H1 (cell line): ENCODE measurements at regions not wholly inside any gene's neighbourhood (a gene's known extent, or its start where the extent isn't known, plus 50 kb on each side); places are given as distances from the start of the nearest gene placed in this dataset.

Source experiments
- EGR1 ChIP-seq: IDR thresholded peaks from 2 replicates; pipeline ENCODE4 v1.6.1; 2011; ENCODE audit warnings: low read depth, low read length, borderline replicate concordance
- JUN ChIP-seq: IDR thresholded peaks from 2 replicates; pipeline ENCODE4 v1.6.1; 2011; ENCODE audit warnings: low read depth, mild to moderate bottlenecking, improper control_type of control experiment, low read length
- PHF8 ChIP-seq: fragments of 200-600 bp; sonication (generic); conservative IDR thresholded peaks from 2 replicates; pipeline ENCODE4 v1.7.1; 2012; ENCODE audit warnings: low read depth, mild to moderate bottlenecking, inconsistent platforms, low read length, moderate library complexity
- POLR2A ChIP-seq, 2 experiments: IDR thresholded peaks; 1 replicate in 1 of 2; 2 replicates in 1 of 2; pipeline ENCODE4 v1.6.1; 2011; ENCODE audit warnings: low read depth in 2 of 2, low read length in 2 of 2, mild to moderate bottlenecking in 2 of 2; ENCODE audit errors: control extremely low read depth in 1 of 2
- POLR2AphosphoS5 ChIP-seq: IDR thresholded peaks from 2 replicates; pipeline ENCODE4 v1.6.1; 2011; ENCODE audit warnings: low read depth, low read length
- POU5F1 ChIP-seq: IDR thresholded peaks from 2 replicates; pipeline ENCODE4 v1.6.1; 2011; ENCODE audit warnings: low read depth, mild to moderate bottlenecking, low read length, moderate library complexity
- SIN3A ChIP-seq, 2 experiments: IDR thresholded peaks in 1 of 2; conservative IDR thresholded peaks in 1 of 2; 2 replicates each; pipeline ENCODE4 v1.6.1; 2011 to 2012; ENCODE audit warnings: low read length in 2 of 2, improper control_type of control experiment in 1 of 2, low read depth in 1 of 2, mild to moderate bottlenecking in 1 of 2
- SRF ChIP-seq: IDR thresholded peaks from 2 replicates; pipeline ENCODE4 v1.6.1; 2011; ENCODE audit warnings: mild to moderate bottlenecking, low read depth, low read length, moderate library complexity
- TBP ChIP-seq: IDR thresholded peaks from 2 replicates; pipeline ENCODE4 v1.6.1; 2011; ENCODE audit warnings: low read depth, low read length, improper control_type of control experiment
- YY1 ChIP-seq: IDR thresholded peaks from 2 replicates; pipeline ENCODE4 v1.6.1; 2011; ENCODE audit warnings: low read depth, mild to moderate bottlenecking, low read length
- ZNF274 ChIP-seq: IDR thresholded peaks from 2 replicates; pipeline ENCODE4 v1.7.0; 2012; ENCODE audit warnings: low read length, borderline replicate concordance; ENCODE audit errors: extremely low read depth
- TF ChIP-seq, protein P1 (sequence below): IDR thresholded peaks from 2 replicates; pipeline ENCODE4 v1.6.1; 2011; ENCODE audit warnings: low read length, improper control_type of control experiment
- TF ChIP-seq, protein P2 (sequence below), 3 experiments: IDR thresholded peaks; 1 replicate in 2 of 3; 2 replicates in 1 of 3; pipeline versions ENCODE4 v1.5.1 to v1.6.1; 2011; ENCODE audit warnings: low read length in 3 of 3, mild to moderate bottlenecking in 3 of 3, inconsistent platforms in 2 of 3, low read depth in 1 of 3, moderate library complexity in 1 of 3; ENCODE audit not compliant: insufficient read depth in 1 of 3; ENCODE audit errors: control extremely low read depth in 1 of 3

- TF ChIP-seq, protein P1, sequence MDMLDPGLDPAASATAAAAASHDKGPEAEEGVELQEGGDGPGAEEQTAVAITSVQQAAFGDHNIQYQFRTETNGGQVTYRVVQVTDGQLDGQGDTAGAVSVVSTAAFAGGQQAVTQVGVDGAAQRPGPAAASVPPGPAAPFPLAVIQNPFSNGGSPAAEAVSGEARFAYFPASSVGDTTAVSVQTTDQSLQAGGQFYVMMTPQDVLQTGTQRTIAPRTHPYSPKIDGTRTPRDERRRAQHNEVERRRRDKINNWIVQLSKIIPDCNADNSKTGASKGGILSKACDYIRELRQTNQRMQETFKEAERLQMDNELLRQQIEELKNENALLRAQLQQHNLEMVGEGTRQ = no peak
- TF ChIP-seq SIN3A (conservative IDR thresholded peaks at IDR 0.05 in 1 of 2, IDR thresholded peaks at IDR 0.05 in 1 of 2; ENCODE audit: low read depth in 1 of 2, low read length in 2 of 2) (no peak), POU5F1 (no peak), SRF (no peak), YY1 (no peak), EGR1 (no peak), POLR2AphosphoS5 (no peak), PHF8 (no peak), ZNF274 (no peak), TBP (no peak), JUN (no peak), POLR2A (IDR thresholded peaks at IDR 0.05; ENCODE audit: control extremely low read depth in 1 of 2, low read depth in 2 of 2, low read length in 2 of 2) (no peak)
- TF ChIP-seq, protein P2, sequence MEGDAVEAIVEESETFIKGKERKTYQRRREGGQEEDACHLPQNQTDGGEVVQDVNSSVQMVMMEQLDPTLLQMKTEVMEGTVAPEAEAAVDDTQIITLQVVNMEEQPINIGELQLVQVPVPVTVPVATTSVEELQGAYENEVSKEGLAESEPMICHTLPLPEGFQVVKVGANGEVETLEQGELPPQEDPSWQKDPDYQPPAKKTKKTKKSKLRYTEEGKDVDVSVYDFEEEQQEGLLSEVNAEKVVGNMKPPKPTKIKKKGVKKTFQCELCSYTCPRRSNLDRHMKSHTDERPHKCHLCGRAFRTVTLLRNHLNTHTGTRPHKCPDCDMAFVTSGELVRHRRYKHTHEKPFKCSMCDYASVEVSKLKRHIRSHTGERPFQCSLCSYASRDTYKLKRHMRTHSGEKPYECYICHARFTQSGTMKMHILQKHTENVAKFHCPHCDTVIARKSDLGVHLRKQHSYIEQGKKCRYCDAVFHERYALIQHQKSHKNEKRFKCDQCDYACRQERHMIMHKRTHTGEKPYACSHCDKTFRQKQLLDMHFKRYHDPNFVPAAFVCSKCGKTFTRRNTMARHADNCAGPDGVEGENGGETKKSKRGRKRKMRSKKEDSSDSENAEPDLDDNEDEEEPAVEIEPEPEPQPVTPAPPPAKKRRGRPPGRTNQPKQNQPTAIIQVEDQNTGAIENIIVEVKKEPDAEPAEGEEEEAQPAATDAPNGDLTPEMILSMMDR (IDR thresholded peaks at IDR 0.05; ENCODE audit: control extremely low read depth in 1 of 3, insufficient read depth in 1 of 3, low read depth in 1 of 3, low read length in 3 of 3) = no peak
Observed at GRCh38 chr2:184359379-184359778, 238.9 kb upstream of the ZNF804A start.
